ENCODE measurements at regions not wholly inside any gene's neighbourhood (a gene's known extent, or its start where the extent isn't known, plus 50 kb on each side); places are given as distances from the start of the nearest gene placed in this dataset.

- Histone ChIP-seq H3K9me2 (replicated peaks; ENCODE audit: low read depth, low read length) (no peaks in the 10 kb centered on the region), H3K27me3 (ENCODE audit: insufficient read depth, low read length, poor library complexity, severe bottlenecking) (no peaks in the 10 kb centered on the region), H3K79me2 (ENCODE audit: insufficient read depth, low read length) (no peaks in the 10 kb centered on the region), H3K36me3 (ENCODE audit: insufficient read depth, low read length) (no peaks in the 10 kb centered on the region), H3K4me1 (ENCODE audit: insufficient read depth, low read length, poor library complexity, severe bottlenecking) (no peaks in the 10 kb centered on the region), H3K4me2 (ENCODE audit: low read depth, low read length, poor library complexity, severe bottlenecking) (no peak overlapping the region), H2AFZ (ENCODE audit: low read length) (no peak overlapping the region), H4K20me1 (ENCODE audit: insufficient read depth, low read length, poor library complexity, severe bottlenecking) (no peaks in the 10 kb centered on the region), H3K9me3 (ENCODE audit: insufficient read depth, low read depth, low read length) (0 out of 2 replicates have a peak, but pooled peaks cover under 1% of the 10 kb centered on the region), H3K9ac (ENCODE audit: low read depth, low read length, poor library complexity, severe bottlenecking) (no peak overlapping the region), H3K4me3 (ENCODE audit: low read length, poor library complexity, severe bottlenecking) (no peak overlapping the region), H3F3A (ENCODE audit: low read depth) (no peaks in the 10 kb centered on the region)
- no peak for TF ChIP-seq CTCF (conservative IDR thresholded peaks at IDR 0.05; ENCODE audit: low read length)
- TF ChIP-seq EZH2phosphoT487 (IDR thresholded peaks at IDR 0.05; ENCODE audit: borderline replicate concordance) = no peak
These were observed 687.6 kb upstream of the PTBP2 start for GRCh38 chr1:96034006-96034405.

- Histone ChIP-seq H3K27me3 (ENCODE audit: insufficient read depth, low read length, poor library complexity, severe bottlenecking) (no peaks in the 10 kb centered on the region), H3K9me2 (replicated peaks; ENCODE audit: low read depth, low read length) (no peaks in the 10 kb centered on the region), H3K4me1 (ENCODE audit: insufficient read depth, low read length, poor library complexity, severe bottlenecking) (no peaks in the 10 kb centered on the region), H3K4me3 (ENCODE audit: low read length, poor library complexity, severe bottlenecking) (no peak overlapping the region), H3K36me3 (ENCODE audit: insufficient read depth, low read length) (no peaks in the 10 kb centered on the region), H3K9me3 (ENCODE audit: insufficient read depth, low read depth, low read length) (no peaks in the 10 kb centered on the region), H3K79me2 (ENCODE audit: insufficient read depth, low read length) (no peaks in the 10 kb centered on the region), H4K20me1 (ENCODE audit: insufficient read depth, low read length, poor library complexity, severe bottlenecking) (no peaks in the 10 kb centered on the region), H3K4me2 (ENCODE audit: low read depth, low read length, poor library complexity, severe bottlenecking) (no peak overlapping the region), H3K9ac (ENCODE audit: low read depth, low read length, poor library complexity, severe bottlenecking) (no peak overlapping the region), H2AFZ (ENCODE audit: low read length) (peak overlapping the region; percentile 18; the same call in 1 of the 2 replicates), H3F3A (ENCODE audit: low read depth) (no peaks in the 10 kb centered on the region)
- no peak for TF ChIP-seq CTCF (conservative IDR thresholded peaks at IDR 0.05; ENCODE audit: low read length)
- no peak for TF ChIP-seq EZH2phosphoT487 (IDR thresholded peaks at IDR 0.05; ENCODE audit: borderline replicate concordance)
These were observed 684.8 kb upstream of the PTBP2 start for GRCh38 chr1:96036763-96037162.

- Histone ChIP-seq H3F3A (ENCODE audit: low read depth) (no peaks in the 10 kb centered on the region), H3K4me3 (ENCODE audit: low read length, poor library complexity, severe bottlenecking) (no peak overlapping the region), H3K4me1 (ENCODE audit: insufficient read depth, low read length, poor library complexity, severe bottlenecking) (no peaks in the 10 kb centered on the region), H3K79me2 (ENCODE audit: insufficient read depth, low read length) (no peaks in the 10 kb centered on the region), H3K4me2 (ENCODE audit: low read depth, low read length, poor library complexity, severe bottlenecking) (no peak overlapping the region), H3K27me3 (ENCODE audit: insufficient read depth, low read length, poor library complexity, severe bottlenecking) (no peaks in the 10 kb centered on the region), H3K9me3 (ENCODE audit: insufficient read depth, low read depth, low read length) (no peaks in the 10 kb centered on the region), H3K9ac (ENCODE audit: low read depth, low read length, poor library complexity, severe bottlenecking) (no peak overlapping the region), H2AFZ (ENCODE audit: low read length) (no peak overlapping the region), H3K9me2 (replicated peaks; ENCODE audit: low read depth, low read length) (no peaks in the 10 kb centered on the region), H4K20me1 (ENCODE audit: insufficient read depth, low read length, poor library complexity, severe bottlenecking) (no peaks in the 10 kb centered on the region), H3K36me3 (ENCODE audit: insufficient read depth, low read length) (no peaks in the 10 kb centered on the region)
- TF ChIP-seq CTCF (conservative IDR thresholded peaks at IDR 0.05; ENCODE audit: low read length) (no peak), EZH2phosphoT487 (IDR thresholded peaks at IDR 0.05; ENCODE audit: borderline replicate concordance) (no peak)
These were observed 682.9 kb upstream of the PTBP2 start for GRCh38 chr1:96038636-96039035.
